AG04449 (cell line): ENCODE measurements at regions not wholly inside any gene's neighbourhood (a gene's known extent, or its start where the extent isn't known, plus 50 kb on each side); places are given as distances from the start of the nearest gene placed in this dataset.

Experiments
- CTCF ChIA-PET: fragments of 350-600 bp; formaldehyde crosslinking; extraction: SDS; loops from one replicate; lab custom pipeline; 2021; ENCODE audit warnings: antibody characterized with exemption; lab: Yijun Ruan, JAX
- POLR2A ChIA-PET: fragments of 400-600, 350-600 bp; formaldehyde crosslinking; extraction: SDS; loops from one replicate; lab custom pipeline; 2020; ENCODE audit warnings: antibody characterized with exemption, inconsistent platforms; lab: Yijun Ruan, JAX
- DNase-seq: peaks from one replicate; pipeline ENCODE4 v3.0.0-alpha.2; 2010; ENCODE audit warnings: low read depth, low spot score
- H3K4me3 ChIP-seq: 2 replicates; pipeline ENCODE4 v1.5.1; 2011; ENCODE audit warnings: low read depth, mild to moderate bottlenecking, control low read depth, low read length
- CTCF ChIP-seq: IDR thresholded peaks from one replicate; pipeline ENCODE4 v1.5.1; 2011; ENCODE audit warnings: mild to moderate bottlenecking, moderate library complexity, low read length, control low read depth, inconsistent platforms; ENCODE audit not compliant: insufficient read depth; ENCODE audit errors: missing control alignments

GRCh38 chr1:65590279-65590678 is 169.8 kb downstream of the LEPR start:
- TF ChIP-seq CTCF = no peak
- ChIA-PET CTCF (no interaction called here), POLR2A (no interaction called here)
- no peak overlapping the region for H3K4me3 ChIP-seq
- DNase-seq = no peak

- DNase-seq = no peak
- H3K4me3 ChIP-seq = no peak overlapping the region
- ChIA-PET CTCF (no interaction called here), POLR2A (no interaction called here)
- no peak for TF ChIP-seq CTCF
Measured at GRCh38 chr1:65593516-65593915, 173.0 kb downstream of the LEPR start.

- POLR2A ChIA-PET = no interaction called here
- TF ChIP-seq CTCF = no peak
- CTCF ChIA-PET = no interaction called here
- H3K4me3 ChIP-seq = no peak overlapping the region
- DNase-seq = no peak
Measured at GRCh38 chr1:65595724-65596123, 175.3 kb downstream of the LEPR start.

DNA sequence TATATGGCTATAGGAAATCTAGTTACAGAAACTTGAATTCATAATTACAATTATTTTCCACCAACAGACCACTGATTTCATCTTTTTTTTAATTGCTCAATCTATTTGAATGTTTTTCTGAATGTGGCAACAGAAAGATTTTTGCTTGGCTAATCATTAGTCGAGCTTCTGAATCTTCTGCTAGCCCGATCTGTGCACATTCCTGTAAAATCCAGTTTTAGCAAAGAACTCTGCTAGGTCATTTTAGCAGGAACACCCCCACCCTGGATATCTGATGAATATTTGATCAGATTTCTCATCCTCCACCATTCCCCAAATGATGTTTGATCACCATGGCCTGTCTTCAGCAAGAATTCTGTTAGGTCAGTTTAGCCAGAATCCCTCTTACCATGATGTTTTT is 176.3 kb downstream of the LEPR start:
- ChIA-PET CTCF (no interaction called here), POLR2A (no interaction called here)
- TF ChIP-seq CTCF = no peak
- H3K4me3 ChIP-seq = no peak overlapping the region
- no peak for DNase-seq

- POLR2A ChIA-PET = no interaction called here
- no peak for DNase-seq
- H3K4me3 ChIP-seq = no peak overlapping the region
- TF ChIP-seq CTCF = no peak
- CTCF ChIA-PET = no interaction called here
Measured at GRCh38 chr1:65605621-65606020, 185.2 kb downstream of the LEPR start.

DNA sequence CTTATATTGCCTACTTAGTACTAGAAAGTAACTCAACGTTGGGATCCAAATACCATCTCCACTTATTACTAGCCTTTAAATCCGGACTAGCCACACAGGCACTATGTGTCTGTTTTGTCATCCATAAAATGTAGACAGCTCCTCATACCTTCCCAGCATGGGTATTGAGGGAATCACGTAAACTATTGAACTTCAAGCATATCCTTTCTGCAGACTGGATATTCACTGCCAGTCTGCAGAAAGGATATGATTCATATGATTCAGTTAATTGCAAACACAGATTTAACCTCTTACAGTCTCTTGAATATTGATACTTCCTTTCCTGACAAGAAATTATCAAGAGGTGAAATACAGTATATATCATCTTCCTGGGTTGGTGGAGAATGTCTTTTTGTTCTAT is 186.0 kb downstream of the LEPR start:
- ChIA-PET POLR2A (no interaction called here), CTCF (interaction anchor here (0.6 kb wide), 1 partner anchor 168 kb away, joined by 3 read pairs; no protein-coding TSS in a partner anchor)
- TF ChIP-seq CTCF = no peak
- no peak for DNase-seq
- no peak overlapping the region for H3K4me3 ChIP-seq
